H1 (cell line): ENCODE measurements at regions not wholly inside any gene's neighbourhood (a gene's known extent, or its start where the extent isn't known, plus 50 kb on each side); places are given as distances from the start of the nearest gene placed in this dataset.
A peak's percentile ranks its signal among the peaks of the same experiment; 100 is the strongest.

ENCODE experiments used
- CTCF ChIA-PET: fragments of 300-600 bp; sonication (Branson Sonifier 250); formaldehyde crosslinking; loops from one replicate; lab custom pipeline; 2021; ENCODE audit not compliant: partially characterized antibody; lab: Charles Lee
- POLR2A ChIA-PET: fragments of 300-600 bp; sonication (Branson Sonifier 250); formaldehyde crosslinking; loops from one replicate; lab custom pipeline; 2021; ENCODE audit warnings: inconsistent platforms; ENCODE audit not compliant: partially characterized antibody; lab: Charles Lee
- DNase-seq, 2 experiments: peaks; one replicate each; pipeline versions ENCODE4 v3.0.0 to v3.0.0-alpha.2; 2010 to 2022; ENCODE audit warnings: low spot score in 2 of 2, low read depth in 1 of 2, mixed read lengths in 1 of 2
- FAIRE-seq: peaks from 2 replicates; lab custom pipeline; 2011; peaks lifted over from hg19 to GRCh38; lab: Jason Lieb, UNC
- H2AFZ ChIP-seq: 2 replicates; pipeline ENCODE4 v1.8.1; 2012; ENCODE audit warnings: low read length, inconsistent platforms
- H2AK5ac ChIP-seq: 2 replicates; pipeline ENCODE4 v1.6.1; 2013; ENCODE audit warnings: low read depth, low read length
- H2BK120ac ChIP-seq: replicated peaks from 2 replicates; pipeline ENCODE3; 2013; ENCODE audit warnings: low read depth, low read length, inconsistent platforms
- H2BK12ac ChIP-seq: 2 replicates; pipeline ENCODE4 v1.6.1; 2013; ENCODE audit warnings: low read depth, low read length
- H2BK15ac ChIP-seq: 2 replicates; pipeline ENCODE4 v1.6.1; 2013; ENCODE audit warnings: low read length
- H2BK20ac ChIP-seq: 2 replicates; pipeline ENCODE4 v1.6.1; 2013; ENCODE audit warnings: low read length
- H2BK5ac ChIP-seq: 2 replicates; pipeline ENCODE4 v1.6.1; 2013; ENCODE audit warnings: low read depth, low read length
- H3K14ac ChIP-seq: 2 replicates; pipeline ENCODE4 v1.6.1; 2013; ENCODE audit warnings: inconsistent platforms; ENCODE audit not compliant: insufficient read length
- H3K18ac ChIP-seq: 2 replicates; pipeline ENCODE4 v1.6.1; 2013; ENCODE audit warnings: low read length; ENCODE audit errors: extremely low read depth
- H3K23ac ChIP-seq: 2 replicates; pipeline ENCODE4 v1.6.1; 2013; ENCODE audit warnings: inconsistent platforms; ENCODE audit not compliant: insufficient read length
- H3K23me2 ChIP-seq: 2 replicates; pipeline ENCODE4 v1.6.1; 2013; ENCODE audit warnings: low read depth, low read length
- H3K27ac ChIP-seq: 2 replicates; pipeline ENCODE4 v1.6.1; 2011; ENCODE audit warnings: low read depth, low read length, inconsistent platforms
- H3K27me3 ChIP-seq, 4 experiments: replicated peaks in 1 of 4; 1 replicate in 1 of 4; 2 replicates in 3 of 4; pipeline versions ENCODE4 v1.6.1 to v1.8.1; 2011 to 2013; ENCODE audit warnings: low read length in 3 of 4, mild to moderate bottlenecking in 3 of 4, inconsistent platforms in 2 of 4, mixed read lengths in 2 of 4, moderate library complexity in 1 of 4; ENCODE audit not compliant: control insufficient read depth in 3 of 4, insufficient read depth in 3 of 4; ENCODE audit errors: extremely low read depth in 1 of 4
- H3K36me3 ChIP-seq, 4 experiments: 2 replicates each; pipeline versions ENCODE4 v1.6.1 to v1.8.1; 2011 to 2013; ENCODE audit warnings: mild to moderate bottlenecking in 4 of 4, low read length in 3 of 4, moderate library complexity in 2 of 4, control low read depth in 1 of 4, inconsistent platforms in 1 of 4; ENCODE audit not compliant: insufficient read depth in 4 of 4, control insufficient read depth in 2 of 4
- H3K4ac ChIP-seq: replicated peaks from 2 replicates; pipeline ENCODE3; 2013; ENCODE audit warnings: low read length, low read depth, mixed read lengths, inconsistent platforms; ENCODE audit not compliant: insufficient read length
- H3K4me1 ChIP-seq, 4 experiments: replicated peaks in 1 of 4; 1 replicate in 1 of 4; 2 replicates in 3 of 4; pipeline versions ENCODE4 v1.6.1 to v1.8.1; 2011 to 2013; ENCODE audit warnings: low read length in 3 of 4, inconsistent platforms in 2 of 4, mixed read lengths in 1 of 4; ENCODE audit not compliant: insufficient read depth in 4 of 4, control insufficient read depth in 3 of 4
- H3K4me2 ChIP-seq, 2 experiments: 2 replicates each; pipeline versions ENCODE4 v1.6.1 to v1.8.1; 2011 to 2013; ENCODE audit warnings: low read depth in 2 of 2, low read length in 2 of 2, control low read depth in 1 of 2, inconsistent platforms in 1 of 2, mild to moderate bottlenecking in 1 of 2; ENCODE audit not compliant: insufficient read depth in 1 of 2
- H3K4me3 ChIP-seq, 4 experiments: fragments of 200-600, 300-600 bp in 1 of 4; sonication (generic), shearing (Covaris generic), sonication (Bioruptor Twin) in 1 of 4; 2 replicates each; pipeline versions ENCODE4 v1.5.1 to v1.8.1; 2011 to 2016; ENCODE audit warnings: low read length in 4 of 4, low read depth in 3 of 4, control low read depth in 2 of 4, inconsistent platforms in 2 of 4, mild to moderate bottlenecking in 2 of 4, mixed read lengths in 1 of 4, moderate library complexity in 1 of 4; ENCODE audit not compliant: insufficient read depth in 2 of 4; ENCODE audit errors: extremely low read depth in 1 of 4
- H3K56ac ChIP-seq: replicated peaks from 2 replicates; pipeline ENCODE3; 2013; ENCODE audit warnings: low read depth, mild to moderate bottlenecking, mixed read lengths, low read length, inconsistent platforms; ENCODE audit not compliant: insufficient read length
- H3K79me1 ChIP-seq: 2 replicates; pipeline ENCODE4 v1.6.1; 2013; ENCODE audit warnings: low read depth, low read length, control low read depth
- H3K79me2 ChIP-seq, 2 experiments: 2 replicates each; pipeline versions ENCODE4 v1.6.1 to v1.8.1; 2012 to 2013; ENCODE audit warnings: low read length in 2 of 2, mild to moderate bottlenecking in 2 of 2, inconsistent platforms in 1 of 2; ENCODE audit not compliant: insufficient read depth in 2 of 2, control insufficient read depth in 1 of 2
- H3K9ac ChIP-seq, 4 experiments: replicated peaks in 1 of 4; 1 replicate in 1 of 4; 2 replicates in 3 of 4; pipeline versions ENCODE4 v1.6.1 to v1.8.1; 2011 to 2013; ENCODE audit warnings: low read depth in 3 of 4, low read length in 3 of 4, control low read depth in 2 of 4, mild to moderate bottlenecking in 2 of 4, moderate library complexity in 2 of 4, inconsistent platforms in 1 of 4; ENCODE audit errors: extremely low read depth in 1 of 4
- H3K9me3 ChIP-seq, 2 experiments: 2 replicates each; pipeline versions ENCODE4 v1.6.1 to v1.8.1; 2012 to 2013; ENCODE audit warnings: mild to moderate bottlenecking in 2 of 2, moderate library complexity in 2 of 2, control low read depth in 1 of 2, inconsistent platforms in 1 of 2, low read depth in 1 of 2, low read length in 1 of 2, mixed read lengths in 1 of 2; ENCODE audit not compliant: insufficient read depth in 2 of 2
- H4K20me1 ChIP-seq, 2 experiments: replicated peaks in 1 of 2; 2 replicates each; pipeline versions ENCODE3 to v1.8.1; 2011 to 2013; ENCODE audit warnings: inconsistent platforms in 2 of 2, low read length in 2 of 2, mild to moderate bottlenecking in 1 of 2; ENCODE audit not compliant: insufficient read depth in 2 of 2, control insufficient read depth in 1 of 2
- H4K5ac ChIP-seq: 2 replicates; pipeline ENCODE4 v1.6.1; 2013; ENCODE audit warnings: low read length, low read depth, mixed read lengths, inconsistent platforms; ENCODE audit not compliant: insufficient read length
- H4K8ac ChIP-seq: 2 replicates; pipeline ENCODE4 v1.8.0; 2013; ENCODE audit warnings: mild to moderate bottlenecking, moderate library complexity, low read length, inconsistent platforms; ENCODE audit not compliant: insufficient read depth; ENCODE audit errors: extremely low read depth
- H4K91ac ChIP-seq: replicated peaks from 2 replicates; pipeline ENCODE3; 2013; ENCODE audit warnings: low read length, mixed read lengths, inconsistent platforms; ENCODE audit not compliant: insufficient read length
- CEBPB ChIP-seq: IDR thresholded peaks from 2 replicates; pipeline ENCODE4 v1.6.1; 2012; ENCODE audit warnings: low read depth, low read length
- CREB1 ChIP-seq: IDR thresholded peaks from 2 replicates; pipeline ENCODE4 v1.6.1; 2012; ENCODE audit warnings: inconsistent platforms
- EGR1 ChIP-seq: IDR thresholded peaks from 2 replicates; pipeline ENCODE4 v1.6.1; 2011; ENCODE audit warnings: low read depth, low read length, borderline replicate concordance
- EP300 ChIP-seq, 2 experiments: IDR thresholded peaks; 1 replicate in 1 of 2; 2 replicates in 1 of 2; pipeline ENCODE4 v1.6.1; 2011 to 2012; ENCODE audit warnings: low read depth in 2 of 2, low read length in 2 of 2, mild to moderate bottlenecking in 2 of 2, borderline replicate concordance in 1 of 2, inconsistent platforms in 1 of 2, moderate library complexity in 1 of 2
- EZH2 ChIP-seq: fragments of 200-600 bp; sonication (generic); IDR thresholded peaks from 2 replicates; pipeline ENCODE4 v1.7.1; 2012; ENCODE audit warnings: low read depth, mild to moderate bottlenecking, moderate library complexity, low read length, inconsistent platforms; ENCODE audit not compliant: severe bottlenecking
- KDM5A ChIP-seq: fragments of 200-600 bp; IDR thresholded peaks from 2 replicates; pipeline ENCODE4 v1.7.1; 2012; ENCODE audit warnings: mild to moderate bottlenecking, low read length, inconsistent platforms, mixed read lengths
- MAFK ChIP-seq: IDR thresholded peaks from 2 replicates; pipeline ENCODE4 v1.6.1; 2012; ENCODE audit warnings: low read depth, mild to moderate bottlenecking, improper control_type of control experiment, low read length
- RXRA ChIP-seq: IDR thresholded peaks from 2 replicates; pipeline ENCODE4 v1.6.1; 2011; ENCODE audit warnings: low read depth, mild to moderate bottlenecking, low read length, moderate library complexity; ENCODE audit not compliant: insufficient read depth
- TCF12 ChIP-seq: IDR thresholded peaks from 2 replicates; pipeline ENCODE4 v1.6.1; 2011; ENCODE audit warnings: low read depth, mild to moderate bottlenecking, low read length
- YY1 ChIP-seq: IDR thresholded peaks from 2 replicates; pipeline ENCODE4 v1.6.1; 2011; ENCODE audit warnings: low read depth, mild to moderate bottlenecking, low read length
- WGBS, 2 experiments: shearing (Covaris generic) in 1 of 2; methylation state at CpG; one replicate each; pipeline versions ENCODE4 v1.1.6 to v1.1.7; 2013 to 2015; ENCODE audit warnings: low lambda C conversion rate in 2 of 2, mixed read lengths in 2 of 2, inconsistent platforms in 1 of 2, low coverage in 1 of 2, missing lambda C conversion rate in 1 of 2; ENCODE audit not compliant: insufficient replicate concordance in 2 of 2, insufficient coverage in 1 of 2, insufficient read length in 1 of 2; ENCODE audit errors: extremely low coverage in 1 of 2, missing lambda C conversion rate in 1 of 2; 5-methylcytosine and 5-hydroxymethylcytosine counted together
- TF ChIP-seq, protein P1 (sequence below): IDR thresholded peaks from 2 replicates; pipeline ENCODE4 v1.6.1; 2011; ENCODE audit warnings: low read length, improper control_type of control experiment

DNA sequence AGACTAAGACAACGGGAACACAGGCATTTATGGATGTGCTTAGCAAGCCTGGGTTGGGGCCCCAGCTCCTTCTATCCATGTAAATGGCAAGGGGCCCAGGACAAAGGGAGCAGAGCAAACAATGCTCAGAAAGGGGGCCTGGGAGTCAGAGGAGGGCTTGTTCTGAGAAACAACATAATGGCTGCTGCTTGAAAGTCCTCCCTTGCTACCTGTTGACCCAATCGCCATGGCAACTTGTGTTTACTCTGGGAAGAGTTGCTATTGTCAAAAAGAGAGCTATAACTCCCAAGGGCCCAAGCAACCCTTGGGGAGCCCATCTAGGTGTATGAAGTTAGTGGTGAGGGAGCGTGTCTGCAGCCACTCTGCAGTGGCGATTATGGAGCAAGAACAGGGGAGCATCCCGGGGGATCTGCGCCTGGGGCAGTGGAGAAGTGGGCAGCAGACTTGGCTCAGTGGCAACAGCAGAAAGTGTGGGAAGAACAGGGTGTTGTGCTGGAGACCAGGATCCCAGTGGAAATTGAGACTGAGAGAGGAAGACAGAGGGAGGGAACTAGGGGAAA lies 118.7 kb upstream of the NLRP1 start:
- Histone ChIP-seq H2BK120ac (no peak overlapping the region), H3K79me1 (no peaks in the 10 kb centered on the region; the same call in 1 of the 2 replicates), H4K8ac (no peak overlapping the region), H2AFZ (no peak overlapping the region), H3K4ac (no peak overlapping the region), H4K5ac (no peak overlapping the region), H3K36me3 (no peaks in the 10 kb centered on the region), H2BK15ac (no peak overlapping the region), H3K56ac (no peak overlapping the region), H3K4me2 (no peak overlapping the region; a peak in 1 of 4 replicates), H3K27ac (peak overlapping the region; percentile 56; the same call in 1 of the 2 replicates), H3K23me2 (no peaks in the 10 kb centered on the region), H3K4me1 (peaks cover 13 to 36% (median 24%) of the 10 kb centered on the region in 4 experiments; a peak in 5 of 7 replicates), H3K18ac (no peak overlapping the region; the same call in 1 of the 2 replicates), H2BK12ac (peak overlapping the region; percentile 33; the same call in 1 of the 2 replicates), H2AK5ac (no peak overlapping the region; the same call in 1 of the 2 replicates), H3K9ac (peak overlapping the region in 1 of 4 experiments; percentile 31; a peak in 3 of 7 replicates), H2BK5ac (no peak overlapping the region), H4K91ac (no peak overlapping the region), H3K79me2 (no peaks in the 10 kb centered on the region), H3K23ac (no peak overlapping the region), H2BK20ac (0 out of 2 replicates have a peak overlapping the region, but pooled peaks have one; percentile 36), H4K20me1 (no peaks in the 10 kb centered on the region), H3K9me3 (no peaks in the 10 kb centered on the region; a peak in 1 of 4 replicates), H3K4me3 (no peak overlapping the region), H3K27me3 (no peaks in the 10 kb centered on the region), H3K14ac (no peak overlapping the region)
- CTCF ChIA-PET: interaction anchor here (0.5 to 2.3 kb wide), 12 partner anchors 19 to 719 kb away, joined by 3 to 12 read pairs (median 4); no protein-coding TSS in a partner anchor
- no peak for TF ChIP-seq CEBPB
- TF ChIP-seq EGR1: no peak
- TF ChIP-seq, protein P1, sequence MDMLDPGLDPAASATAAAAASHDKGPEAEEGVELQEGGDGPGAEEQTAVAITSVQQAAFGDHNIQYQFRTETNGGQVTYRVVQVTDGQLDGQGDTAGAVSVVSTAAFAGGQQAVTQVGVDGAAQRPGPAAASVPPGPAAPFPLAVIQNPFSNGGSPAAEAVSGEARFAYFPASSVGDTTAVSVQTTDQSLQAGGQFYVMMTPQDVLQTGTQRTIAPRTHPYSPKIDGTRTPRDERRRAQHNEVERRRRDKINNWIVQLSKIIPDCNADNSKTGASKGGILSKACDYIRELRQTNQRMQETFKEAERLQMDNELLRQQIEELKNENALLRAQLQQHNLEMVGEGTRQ: no peak
- no peak for TF ChIP-seq EZH2
- TF ChIP-seq TCF12: no peak
- TF ChIP-seq MAFK: no peak
- TF ChIP-seq RXRA: no peak
- no peak for TF ChIP-seq CREB1
- TF ChIP-seq KDM5A: no peak
- TF ChIP-seq YY1: peak; percentile 75
- TF ChIP-seq EP300 (IDR thresholded peaks at IDR 0.05; ENCODE audit: borderline replicate concordance in 1 of 2, low read depth in 2 of 2, low read length in 2 of 2): peak in 1 of 2 experiments; percentile 57; a peak in 1 of 3 replicates
- POLR2A ChIA-PET: interaction anchor here (2.1 kb wide), 1 partner anchor 9 kb away, joined by 6 read pairs; no protein-coding TSS in a partner anchor
- no peak for DNase-seq
- no peak for FAIRE-seq
- WGBS, 2 experiments: 77% methylated on average over 6 of the region's 6 CpGs; no CpG with 5 or more reads in 1 of the 2 experiments
